Neural cell (in vitro differentiated cells): ENCODE measurements at regions not wholly inside any gene's neighbourhood (a gene's known extent, or its start where the extent isn't known, plus 50 kb on each side); places are given as distances from the start of the nearest gene placed in this dataset.

Experiments
- POLR2AphosphoS5 ChIP-seq: IDR thresholded peaks from 2 replicates; pipeline ENCODE4 v1.6.1; 2012
- TF ChIP-seq, protein P1 (sequence below): IDR thresholded peaks from 2 replicates; pipeline ENCODE4 v1.6.1; 2012; ENCODE audit warnings: borderline replicate concordance
- TF ChIP-seq, protein P2 (sequence below): fragments of 450-650 bp; IDR thresholded peaks from 2 replicates; pipeline ENCODE4 v1.5.1; 2014; ENCODE audit warnings: antibody characterized with exemption, mild to moderate bottlenecking, moderate library complexity; ENCODE audit not compliant: poor library complexity, severe bottlenecking

DNA sequence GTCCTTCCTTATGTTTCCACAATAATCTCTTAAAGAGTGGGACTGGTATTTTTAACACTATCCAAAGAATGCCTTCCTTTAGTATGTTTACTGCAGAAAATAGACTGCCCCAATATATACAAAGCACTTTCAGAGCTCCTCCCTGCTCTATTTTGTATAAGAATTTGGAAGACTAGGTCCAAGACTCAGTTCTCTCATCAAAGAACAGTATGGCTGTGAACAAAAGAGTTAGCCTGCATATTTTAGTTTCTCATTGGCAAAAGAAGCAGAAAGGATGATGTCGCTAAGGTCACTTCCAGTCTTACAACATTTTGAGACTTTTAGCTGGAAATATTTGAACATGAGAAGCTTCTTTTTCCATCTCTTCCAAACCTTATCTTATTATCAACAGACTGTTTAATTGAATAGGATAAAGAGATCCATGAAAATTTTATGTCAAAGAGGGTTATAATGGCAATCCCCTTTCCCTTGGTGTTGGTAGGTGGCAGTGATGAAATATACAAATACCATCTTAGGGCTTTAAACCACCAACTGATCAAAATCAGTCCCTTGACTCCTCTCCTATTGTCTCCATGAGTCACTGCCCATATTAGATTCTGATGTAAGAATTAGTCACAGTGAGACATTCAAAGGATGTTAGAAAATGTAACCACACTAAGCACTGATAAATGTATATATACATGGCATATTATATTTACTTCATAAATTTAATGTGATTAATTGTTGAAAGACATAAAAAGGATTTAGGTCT, 266.9 kb upstream of the DSEL start:
- TF ChIP-seq, protein P1, sequence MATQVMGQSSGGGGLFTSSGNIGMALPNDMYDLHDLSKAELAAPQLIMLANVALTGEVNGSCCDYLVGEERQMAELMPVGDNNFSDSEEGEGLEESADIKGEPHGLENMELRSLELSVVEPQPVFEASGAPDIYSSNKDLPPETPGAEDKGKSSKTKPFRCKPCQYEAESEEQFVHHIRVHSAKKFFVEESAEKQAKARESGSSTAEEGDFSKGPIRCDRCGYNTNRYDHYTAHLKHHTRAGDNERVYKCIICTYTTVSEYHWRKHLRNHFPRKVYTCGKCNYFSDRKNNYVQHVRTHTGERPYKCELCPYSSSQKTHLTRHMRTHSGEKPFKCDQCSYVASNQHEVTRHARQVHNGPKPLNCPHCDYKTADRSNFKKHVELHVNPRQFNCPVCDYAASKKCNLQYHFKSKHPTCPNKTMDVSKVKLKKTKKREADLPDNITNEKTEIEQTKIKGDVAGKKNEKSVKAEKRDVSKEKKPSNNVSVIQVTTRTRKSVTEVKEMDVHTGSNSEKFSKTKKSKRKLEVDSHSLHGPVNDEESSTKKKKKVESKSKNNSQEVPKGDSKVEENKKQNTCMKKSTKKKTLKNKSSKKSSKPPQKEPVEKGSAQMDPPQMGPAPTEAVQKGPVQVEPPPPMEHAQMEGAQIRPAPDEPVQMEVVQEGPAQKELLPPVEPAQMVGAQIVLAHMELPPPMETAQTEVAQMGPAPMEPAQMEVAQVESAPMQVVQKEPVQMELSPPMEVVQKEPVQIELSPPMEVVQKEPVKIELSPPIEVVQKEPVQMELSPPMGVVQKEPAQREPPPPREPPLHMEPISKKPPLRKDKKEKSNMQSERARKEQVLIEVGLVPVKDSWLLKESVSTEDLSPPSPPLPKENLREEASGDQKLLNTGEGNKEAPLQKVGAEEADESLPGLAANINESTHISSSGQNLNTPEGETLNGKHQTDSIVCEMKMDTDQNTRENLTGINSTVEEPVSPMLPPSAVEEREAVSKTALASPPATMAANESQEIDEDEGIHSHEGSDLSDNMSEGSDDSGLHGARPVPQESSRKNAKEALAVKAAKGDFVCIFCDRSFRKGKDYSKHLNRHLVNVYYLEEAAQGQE = no peak
- TF ChIP-seq, protein P2, sequence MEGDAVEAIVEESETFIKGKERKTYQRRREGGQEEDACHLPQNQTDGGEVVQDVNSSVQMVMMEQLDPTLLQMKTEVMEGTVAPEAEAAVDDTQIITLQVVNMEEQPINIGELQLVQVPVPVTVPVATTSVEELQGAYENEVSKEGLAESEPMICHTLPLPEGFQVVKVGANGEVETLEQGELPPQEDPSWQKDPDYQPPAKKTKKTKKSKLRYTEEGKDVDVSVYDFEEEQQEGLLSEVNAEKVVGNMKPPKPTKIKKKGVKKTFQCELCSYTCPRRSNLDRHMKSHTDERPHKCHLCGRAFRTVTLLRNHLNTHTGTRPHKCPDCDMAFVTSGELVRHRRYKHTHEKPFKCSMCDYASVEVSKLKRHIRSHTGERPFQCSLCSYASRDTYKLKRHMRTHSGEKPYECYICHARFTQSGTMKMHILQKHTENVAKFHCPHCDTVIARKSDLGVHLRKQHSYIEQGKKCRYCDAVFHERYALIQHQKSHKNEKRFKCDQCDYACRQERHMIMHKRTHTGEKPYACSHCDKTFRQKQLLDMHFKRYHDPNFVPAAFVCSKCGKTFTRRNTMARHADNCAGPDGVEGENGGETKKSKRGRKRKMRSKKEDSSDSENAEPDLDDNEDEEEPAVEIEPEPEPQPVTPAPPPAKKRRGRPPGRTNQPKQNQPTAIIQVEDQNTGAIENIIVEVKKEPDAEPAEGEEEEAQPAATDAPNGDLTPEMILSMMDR = no peak
- TF ChIP-seq POLR2AphosphoS5 = no peak
